Type B pancreatic cell (in vitro differentiated cells): ENCODE measurements at regions not wholly inside any gene's neighbourhood (a gene's known extent, or its start where the extent isn't known, plus 50 kb on each side); places are given as distances from the start of the nearest gene placed in this dataset.

Source experiments
- DNase-seq: peaks from one replicate; pipeline ENCODE4 v3.0.0; 2021; ENCODE audit warnings: mixed read lengths; ENCODE audit not compliant: unreplicated experiment; ENCODE audit errors: extremely low spot score
- H3K27ac Mint-ChIP-seq: 2 replicates; pipeline ENCODE4 v1.8.0; 2021; ENCODE audit warnings: mild to moderate bottlenecking, mixed read lengths
- H3K27me3 Mint-ChIP-seq: 2 replicates; pipeline ENCODE4 v1.8.0; 2021; ENCODE audit warnings: mixed read lengths
- H3K36me3 Mint-ChIP-seq: 2 replicates; pipeline ENCODE4 v1.8.0; 2021; ENCODE audit warnings: mixed read lengths
- H3K4me1 Mint-ChIP-seq: one replicate; pipeline ENCODE4 v1.8.0; 2021; ENCODE audit warnings: mixed read lengths; ENCODE audit not compliant: unreplicated experiment
- H3K4me3 Mint-ChIP-seq: 2 replicates; pipeline ENCODE4 v1.8.0; 2021; ENCODE audit warnings: mild to moderate bottlenecking, mixed read lengths
- H3K9me3 Mint-ChIP-seq: 2 replicates; pipeline ENCODE4 v1.8.0; 2021; ENCODE audit warnings: mixed read lengths
- TF ChIP-seq, protein P1 (sequence below): fragments of 200-600 bp; sonication (generic); conservative IDR thresholded peaks from 2 replicates; pipeline ENCODE4 v1.5.0; 2021; ENCODE audit warnings: antibody characterized with exemption, mild to moderate bottlenecking

DNA sequence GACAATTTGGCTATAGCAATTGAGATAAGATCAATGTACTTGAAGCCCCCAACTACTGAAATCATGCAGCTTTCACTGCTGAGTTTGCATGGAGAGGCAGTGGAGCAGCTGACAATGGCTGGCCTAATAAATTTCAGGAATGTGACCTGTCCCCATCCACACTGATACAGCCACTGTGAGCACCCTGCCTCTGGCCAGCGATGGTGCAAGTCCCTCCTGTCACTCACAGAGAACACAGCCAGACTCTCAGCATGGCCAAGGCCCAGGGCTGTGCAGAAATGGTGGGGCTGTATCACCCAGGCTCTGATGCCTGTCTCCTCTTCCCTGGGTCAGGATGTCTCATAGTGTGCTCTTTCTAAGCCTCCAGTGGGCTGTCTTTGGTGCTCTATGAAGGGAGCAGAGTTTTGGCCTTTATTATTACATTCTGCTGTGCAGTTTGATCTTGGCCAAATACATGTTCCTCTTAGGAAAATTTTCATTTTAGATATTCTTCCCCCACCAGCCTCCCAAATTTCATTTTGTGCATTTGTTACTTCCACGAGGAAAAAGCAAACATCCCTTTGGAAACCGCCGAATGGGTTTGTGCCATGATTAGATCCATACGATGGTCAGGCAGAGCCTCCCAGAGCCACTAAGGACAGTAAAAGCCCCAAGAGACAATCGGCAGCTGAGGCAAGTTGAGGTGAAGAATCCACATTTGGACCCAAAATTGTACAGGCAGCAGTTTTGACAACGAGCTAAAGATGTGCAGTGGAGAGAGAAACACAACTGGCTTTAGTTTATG is 85.1 kb upstream of the WSCD2 start:
- TF ChIP-seq, protein P1, sequence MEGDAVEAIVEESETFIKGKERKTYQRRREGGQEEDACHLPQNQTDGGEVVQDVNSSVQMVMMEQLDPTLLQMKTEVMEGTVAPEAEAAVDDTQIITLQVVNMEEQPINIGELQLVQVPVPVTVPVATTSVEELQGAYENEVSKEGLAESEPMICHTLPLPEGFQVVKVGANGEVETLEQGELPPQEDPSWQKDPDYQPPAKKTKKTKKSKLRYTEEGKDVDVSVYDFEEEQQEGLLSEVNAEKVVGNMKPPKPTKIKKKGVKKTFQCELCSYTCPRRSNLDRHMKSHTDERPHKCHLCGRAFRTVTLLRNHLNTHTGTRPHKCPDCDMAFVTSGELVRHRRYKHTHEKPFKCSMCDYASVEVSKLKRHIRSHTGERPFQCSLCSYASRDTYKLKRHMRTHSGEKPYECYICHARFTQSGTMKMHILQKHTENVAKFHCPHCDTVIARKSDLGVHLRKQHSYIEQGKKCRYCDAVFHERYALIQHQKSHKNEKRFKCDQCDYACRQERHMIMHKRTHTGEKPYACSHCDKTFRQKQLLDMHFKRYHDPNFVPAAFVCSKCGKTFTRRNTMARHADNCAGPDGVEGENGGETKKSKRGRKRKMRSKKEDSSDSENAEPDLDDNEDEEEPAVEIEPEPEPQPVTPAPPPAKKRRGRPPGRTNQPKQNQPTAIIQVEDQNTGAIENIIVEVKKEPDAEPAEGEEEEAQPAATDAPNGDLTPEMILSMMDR: no peak
- DNase-seq: no peak
- H3K9me3 Mint-ChIP-seq: no peaks in the 10 kb centered on the region

DNA sequence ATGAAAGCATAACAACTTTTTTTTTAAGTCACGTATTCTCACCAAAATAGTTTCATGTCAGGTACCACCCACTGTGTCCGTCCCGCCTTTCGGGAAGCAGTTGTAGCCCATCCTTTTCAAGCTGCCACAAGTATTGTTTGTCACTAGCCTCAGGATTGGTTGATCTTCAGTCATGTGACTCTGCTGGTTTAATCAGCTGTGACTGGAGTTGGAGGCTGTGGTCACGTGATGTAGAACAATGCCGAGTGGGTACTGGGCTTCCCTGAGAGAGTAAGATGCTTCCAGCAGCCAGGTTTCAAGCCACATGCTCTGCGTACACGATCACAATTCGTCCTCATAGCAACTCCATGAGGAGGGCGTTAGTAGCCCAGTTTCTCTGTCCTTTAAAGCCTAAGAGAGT is 83.0 kb upstream of the WSCD2 start:
- no peak overlapping the region for H3K4me3 Mint-ChIP-seq
- H3K9me3 Mint-ChIP-seq: no peaks in the 10 kb centered on the region
- TF ChIP-seq, protein P1: no peak
- no peaks in the 10 kb centered on the region for H3K36me3 Mint-ChIP-seq
- DNase-seq: no peak
- H3K27me3 Mint-ChIP-seq: peaks cover 26% of the 10 kb centered on the region
- H3K4me1 Mint-ChIP-seq: peaks cover 33% of the 10 kb centered on the region
- H3K27ac Mint-ChIP-seq: no peak overlapping the region

More for the DNA sequence above, 85.1 kb upstream of the WSCD2 start:
- Mint-ChIP-seq H3K4me3 (no peak overlapping the region), H3K4me1 (peaks cover 32% of the 10 kb centered on the region), H3K27ac (no peak overlapping the region), H3K36me3 (no peaks in the 10 kb centered on the region), H3K27me3 (peaks cover 22% of the 10 kb centered on the region)

DNA sequence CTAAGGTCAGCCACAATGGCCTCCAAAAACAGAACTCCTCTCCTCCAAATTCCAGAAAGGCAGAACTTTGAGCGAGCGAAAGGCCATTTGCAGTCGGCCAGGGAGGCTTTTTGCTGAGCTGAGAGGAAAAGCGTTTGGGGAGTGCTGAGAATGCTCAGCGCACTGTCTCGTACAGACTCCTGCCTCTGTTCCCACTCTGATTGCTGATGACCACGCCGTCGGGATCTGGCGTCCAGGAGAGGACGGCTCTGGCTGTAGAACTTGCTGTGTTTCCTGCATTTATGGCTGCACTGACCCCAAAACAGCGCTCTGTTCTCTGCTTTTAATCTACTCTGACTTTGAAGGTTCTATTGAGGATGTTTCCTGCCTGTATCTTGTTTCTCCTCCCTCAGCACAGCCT is 82.4 kb upstream of the WSCD2 start:
- no peak overlapping the region for H3K27ac Mint-ChIP-seq

DNA sequence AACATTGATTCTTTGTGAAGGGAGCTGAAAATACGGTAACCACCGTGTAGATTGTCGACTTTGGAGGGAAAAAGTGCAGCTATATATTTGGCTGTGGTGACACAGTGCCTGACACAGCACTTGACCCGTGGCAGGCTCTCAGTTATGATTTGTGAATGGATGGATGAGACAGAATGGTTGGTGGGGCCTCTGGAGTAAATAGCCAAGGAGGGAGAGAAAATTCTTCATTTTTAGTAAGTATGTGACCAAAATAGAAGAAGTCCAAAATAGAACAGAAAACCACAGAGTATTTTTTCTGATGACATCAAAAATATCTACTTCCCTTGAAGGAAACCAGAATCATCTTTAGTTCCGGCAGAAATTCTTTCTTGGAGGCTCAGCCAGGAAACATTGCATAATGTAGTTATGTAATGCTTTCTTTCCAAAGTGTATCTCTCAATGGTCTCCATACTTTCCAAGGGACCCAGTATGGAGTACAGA is 82.0 kb upstream of the WSCD2 start:
- no peak overlapping the region for H3K27ac Mint-ChIP-seq
- H3K4me1 Mint-ChIP-seq: peaks cover 32% of the 10 kb centered on the region
- no peak for DNase-seq
- H3K9me3 Mint-ChIP-seq: no peaks in the 10 kb centered on the region
- no peaks in the 10 kb centered on the region for H3K36me3 Mint-ChIP-seq
- TF ChIP-seq, protein P1: no peak
- no peak overlapping the region for H3K4me3 Mint-ChIP-seq
- peaks cover 29% of the 10 kb centered on the region for H3K27me3 Mint-ChIP-seq

More for the DNA sequence above, 82.4 kb upstream of the WSCD2 start:
- TF ChIP-seq, protein P1: no peak
- no peaks in the 10 kb centered on the region for H3K36me3 Mint-ChIP-seq
- H3K4me1 Mint-ChIP-seq: peaks cover 32% of the 10 kb centered on the region
- peaks cover 27% of the 10 kb centered on the region for H3K27me3 Mint-ChIP-seq
- H3K9me3 Mint-ChIP-seq: no peaks in the 10 kb centered on the region
- no peak for DNase-seq
- H3K4me3 Mint-ChIP-seq: no peak overlapping the region

DNA sequence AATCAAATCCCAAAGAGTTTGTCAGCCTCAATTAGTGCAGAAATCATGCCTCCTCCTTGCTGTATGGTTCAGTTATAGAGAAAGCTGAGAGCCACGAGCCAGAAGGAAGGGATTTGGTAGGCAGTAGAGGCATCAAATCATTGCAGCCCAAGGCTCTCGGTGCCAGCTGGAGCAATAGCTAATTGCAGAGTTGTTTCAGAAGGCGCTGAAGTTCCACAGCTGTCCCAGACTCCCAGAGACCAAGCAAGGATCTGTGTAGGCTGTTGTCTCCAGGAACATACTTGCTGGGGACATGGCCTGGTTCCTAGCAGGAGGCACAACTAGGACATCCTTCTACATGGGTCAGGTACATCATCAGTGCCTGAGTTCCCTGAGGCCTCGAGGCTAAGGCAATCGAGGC is 80.4 kb upstream of the WSCD2 start:
- H3K4me3 Mint-ChIP-seq: no peak overlapping the region
- H3K27me3 Mint-ChIP-seq: peaks cover 35% of the 10 kb centered on the region
- TF ChIP-seq, protein P1: no peak
- H3K4me1 Mint-ChIP-seq: peaks cover 21% of the 10 kb centered on the region
- H3K36me3 Mint-ChIP-seq: no peaks in the 10 kb centered on the region
- H3K27ac Mint-ChIP-seq: no peak overlapping the region
- no peaks in the 10 kb centered on the region for H3K9me3 Mint-ChIP-seq
- no peak for DNase-seq
